Sigmoid colon (tissue), 4 donors: ENCODE measurements at regions not wholly inside any gene's neighbourhood (a gene's known extent, or its start where the extent isn't known, plus 50 kb on each side); places are given as distances from the start of the nearest gene placed in this dataset.

Source experiments
- POLR2A ChIP-seq, 2 donors: fragments of 450-650 bp; IDR thresholded peaks; one replicate each; pipeline ENCODE4 v1.6.1; 2016; ENCODE audit warnings: antibody characterized with exemption in 2 of 2, mild to moderate bottlenecking in 2 of 2, moderate library complexity in 2 of 2
- POLR2AphosphoS5 ChIP-seq, 4 donors: sonication (generic); formaldehyde crosslinking; IDR thresholded peaks; one replicate each; pipeline ENCODE4 v1.6.1; 2017; ENCODE audit warnings: antibody characterized with exemption in 4 of 4
- TF ChIP-seq, protein P1 (sequence below), 4 experiments: fragments of 450-650 bp in 3 of 4; fragments of 200-600 bp in 1 of 4; IDR thresholded peaks; one replicate each; pipeline ENCODE4 v1.5.1; 2016 to 2019; ENCODE audit warnings: antibody characterized with exemption in 4 of 4, mild to moderate bottlenecking in 3 of 4, moderate library complexity in 2 of 4

DNA sequence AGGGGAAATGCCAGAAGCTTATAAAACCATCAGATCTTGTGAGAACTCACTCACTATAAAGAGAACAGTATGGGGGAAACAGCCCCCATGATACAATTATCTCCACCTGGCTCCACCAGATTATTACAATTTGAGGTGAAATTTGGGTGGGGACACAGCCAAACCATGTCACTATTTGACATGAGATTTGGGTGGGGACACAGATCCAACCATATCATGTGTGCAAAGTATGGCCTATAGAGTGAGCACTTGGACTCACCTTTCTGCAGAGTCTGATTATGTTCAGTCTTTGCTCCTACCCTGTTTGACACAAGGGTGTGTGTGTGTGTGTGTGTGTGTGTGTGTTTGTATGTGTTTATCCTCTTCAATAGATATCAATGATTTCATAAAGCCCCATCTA is 287.5 kb downstream of the ZNF536 start:
- TF ChIP-seq, protein P1, sequence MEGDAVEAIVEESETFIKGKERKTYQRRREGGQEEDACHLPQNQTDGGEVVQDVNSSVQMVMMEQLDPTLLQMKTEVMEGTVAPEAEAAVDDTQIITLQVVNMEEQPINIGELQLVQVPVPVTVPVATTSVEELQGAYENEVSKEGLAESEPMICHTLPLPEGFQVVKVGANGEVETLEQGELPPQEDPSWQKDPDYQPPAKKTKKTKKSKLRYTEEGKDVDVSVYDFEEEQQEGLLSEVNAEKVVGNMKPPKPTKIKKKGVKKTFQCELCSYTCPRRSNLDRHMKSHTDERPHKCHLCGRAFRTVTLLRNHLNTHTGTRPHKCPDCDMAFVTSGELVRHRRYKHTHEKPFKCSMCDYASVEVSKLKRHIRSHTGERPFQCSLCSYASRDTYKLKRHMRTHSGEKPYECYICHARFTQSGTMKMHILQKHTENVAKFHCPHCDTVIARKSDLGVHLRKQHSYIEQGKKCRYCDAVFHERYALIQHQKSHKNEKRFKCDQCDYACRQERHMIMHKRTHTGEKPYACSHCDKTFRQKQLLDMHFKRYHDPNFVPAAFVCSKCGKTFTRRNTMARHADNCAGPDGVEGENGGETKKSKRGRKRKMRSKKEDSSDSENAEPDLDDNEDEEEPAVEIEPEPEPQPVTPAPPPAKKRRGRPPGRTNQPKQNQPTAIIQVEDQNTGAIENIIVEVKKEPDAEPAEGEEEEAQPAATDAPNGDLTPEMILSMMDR (IDR thresholded peaks at IDR 0.05), result no peak
- no peak for TF ChIP-seq POLR2A (IDR thresholded peaks at IDR 0.05)
- TF ChIP-seq POLR2AphosphoS5 (IDR thresholded peaks at IDR 0.05), result no peak
